T1000 (cell line): ENCODE measurements at regions not wholly inside any gene's neighbourhood (a gene's known extent, or its start where the extent isn't known, plus 50 kb on each side); places are given as distances from the start of the nearest gene placed in this dataset.

Experiments used
- DNase-seq: peaks from one replicate; lab custom pipeline; 2025; ENCODE audit warnings: mixed read lengths; lab: John Stamatoyannopoulos, UW

DNA sequence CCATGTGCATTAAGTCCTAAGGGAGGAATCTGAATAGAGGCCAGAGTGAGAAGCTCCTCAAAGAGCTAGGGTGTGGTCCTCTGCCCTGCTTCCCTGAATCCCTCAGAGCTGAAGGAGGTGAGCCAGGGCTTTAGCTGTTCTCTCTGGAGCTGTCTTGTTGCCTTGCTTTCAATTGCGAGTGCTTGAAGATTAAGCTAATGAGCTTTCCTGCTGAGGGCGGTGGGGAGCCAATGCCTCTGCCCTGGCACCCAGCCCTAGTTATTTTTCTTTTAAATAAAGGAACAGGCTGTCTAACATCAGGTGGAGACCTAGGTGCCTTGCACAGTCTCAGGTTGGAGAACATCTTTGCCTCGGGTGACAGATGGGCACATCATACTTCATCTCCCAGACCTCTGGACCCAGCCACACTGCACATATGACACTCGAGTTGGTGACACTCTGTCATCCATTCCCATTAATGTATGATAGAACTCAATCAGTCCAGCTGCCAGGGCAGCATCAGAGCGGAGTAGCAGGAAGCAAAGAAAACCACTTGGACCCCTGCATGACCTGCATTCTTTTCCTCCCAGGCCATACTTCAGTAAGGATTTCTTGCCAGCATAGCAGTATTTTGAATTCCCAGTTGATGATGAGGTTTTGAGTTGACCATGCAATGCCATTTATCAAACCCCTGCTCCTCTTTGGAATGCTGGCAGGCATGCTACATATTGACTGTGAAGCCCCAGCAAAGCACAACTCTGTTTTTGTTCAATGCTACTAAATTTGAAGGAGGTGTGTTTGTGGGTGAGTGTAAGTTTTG is 292.7 kb downstream of the RNF144A start:
- DNase-seq: no peak

DNA sequence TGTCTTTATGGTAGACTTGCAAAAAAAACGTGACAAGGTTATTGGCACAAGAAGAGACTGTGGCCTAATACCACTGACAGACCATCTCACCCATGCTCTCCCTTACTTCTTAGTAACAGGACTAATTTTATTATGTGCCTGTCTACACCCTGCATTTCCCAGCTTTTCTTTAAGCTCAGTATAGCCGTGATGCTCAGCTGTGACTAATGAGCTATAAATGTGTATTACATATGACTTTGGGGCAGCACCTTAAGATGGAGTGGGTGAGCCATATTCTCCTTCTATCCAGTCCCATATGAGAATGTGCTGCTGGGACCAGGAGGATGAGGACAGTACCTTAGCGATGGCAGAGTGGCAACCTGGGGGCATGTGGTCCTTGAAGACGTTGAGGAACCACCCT is 293.5 kb downstream of the RNF144A start:
- no peak for DNase-seq

DNA sequence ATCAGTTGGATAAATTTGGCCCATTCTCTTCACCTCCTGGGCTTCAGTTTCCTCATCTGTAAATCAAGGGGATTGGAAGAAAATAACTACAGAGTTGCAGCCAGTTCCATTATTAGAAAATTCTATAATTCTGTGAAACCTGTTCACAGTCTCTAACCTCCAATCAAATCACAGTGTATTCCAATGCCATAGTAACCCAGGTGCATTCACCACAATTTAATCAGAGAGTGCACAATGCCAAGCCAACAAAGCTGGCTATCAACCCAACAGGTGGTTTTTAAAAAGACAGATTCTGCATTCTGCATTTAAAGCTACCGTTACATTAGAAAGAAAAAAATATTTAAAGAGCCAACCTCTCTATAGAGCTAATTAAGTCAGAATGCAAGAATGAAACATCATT is 308.6 kb downstream of the RNF144A start:
- no peak for DNase-seq

DNA sequence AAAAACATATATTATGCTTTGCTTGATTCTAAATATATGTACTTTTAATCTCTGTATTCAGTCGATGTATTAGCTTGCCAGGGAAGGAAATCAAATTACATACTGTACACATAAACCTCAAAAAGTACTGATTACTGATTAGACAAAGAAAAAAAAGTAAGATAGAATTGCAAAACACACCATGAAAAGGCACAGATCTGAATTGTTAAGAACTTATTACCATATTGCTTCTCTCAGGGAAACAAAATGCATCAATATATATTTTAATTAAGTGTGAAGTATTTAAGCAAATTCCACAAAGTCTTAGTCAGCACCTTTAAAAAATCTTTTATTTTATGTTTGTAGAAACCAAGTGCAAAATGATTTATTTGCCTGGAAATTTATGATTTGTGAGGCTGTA is 309.3 kb downstream of the RNF144A start:
- DNase-seq: no peak

DNA sequence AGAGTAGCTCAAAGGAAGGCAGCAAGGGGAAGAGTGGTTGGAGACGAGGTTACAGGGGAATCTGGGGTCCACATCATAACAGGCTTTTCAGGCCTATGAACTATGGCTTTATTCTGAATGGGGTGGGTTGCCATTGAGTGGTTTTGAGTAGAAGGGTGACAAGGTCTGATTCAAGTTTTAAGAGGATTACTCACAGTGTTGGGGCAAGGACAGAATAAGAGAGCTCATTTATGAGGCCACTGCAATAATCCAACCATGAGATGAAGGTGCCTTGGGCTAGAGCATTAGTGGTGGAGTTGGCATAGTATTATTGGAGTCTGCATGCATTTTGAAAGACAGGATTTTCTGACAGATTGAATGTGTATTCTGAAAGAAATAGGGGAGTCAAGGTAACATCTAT is 315.9 kb downstream of the RNF144A start:
- DNase-seq: no peak

DNA sequence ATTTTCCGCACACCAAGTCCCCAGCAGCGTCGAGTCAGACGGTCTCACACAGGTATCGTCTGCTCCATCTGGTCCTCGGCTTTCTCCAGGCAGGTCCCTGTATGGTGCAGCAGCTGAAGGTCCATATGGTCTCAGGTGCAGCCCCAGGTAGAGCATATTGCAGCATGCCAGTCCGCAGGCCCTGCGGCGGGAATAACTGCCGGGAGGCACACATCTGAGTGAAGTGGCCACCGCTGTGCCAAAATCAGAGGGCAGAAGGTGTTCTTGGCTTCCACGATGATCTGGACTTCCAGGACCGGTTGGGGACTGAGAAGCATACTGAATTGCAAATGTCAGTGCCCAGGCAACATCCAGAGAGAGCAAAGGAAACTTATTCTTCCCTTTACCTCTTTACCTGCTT is 320.3 kb downstream of the RNF144A start:
- no peak for DNase-seq

DNA sequence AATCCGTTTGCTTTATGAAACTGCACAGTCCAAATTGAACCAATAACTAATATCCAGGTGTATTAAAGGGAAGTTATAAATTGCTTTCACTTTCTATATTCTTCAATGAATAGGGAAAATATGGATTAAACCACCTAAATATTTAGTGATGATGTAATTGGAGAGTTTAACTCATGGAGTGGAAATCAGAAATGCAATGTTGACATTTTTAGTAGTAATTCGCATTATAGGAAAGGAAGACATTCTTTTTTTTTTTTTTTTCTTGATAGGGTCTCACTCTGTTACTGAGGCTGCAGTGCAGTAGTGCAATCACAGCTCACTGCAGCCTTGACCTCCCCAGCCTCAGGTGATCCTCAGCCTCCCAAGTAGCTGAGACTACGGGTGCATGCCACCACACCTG is 321.9 kb downstream of the RNF144A start:
- DNase-seq: no peak

DNA sequence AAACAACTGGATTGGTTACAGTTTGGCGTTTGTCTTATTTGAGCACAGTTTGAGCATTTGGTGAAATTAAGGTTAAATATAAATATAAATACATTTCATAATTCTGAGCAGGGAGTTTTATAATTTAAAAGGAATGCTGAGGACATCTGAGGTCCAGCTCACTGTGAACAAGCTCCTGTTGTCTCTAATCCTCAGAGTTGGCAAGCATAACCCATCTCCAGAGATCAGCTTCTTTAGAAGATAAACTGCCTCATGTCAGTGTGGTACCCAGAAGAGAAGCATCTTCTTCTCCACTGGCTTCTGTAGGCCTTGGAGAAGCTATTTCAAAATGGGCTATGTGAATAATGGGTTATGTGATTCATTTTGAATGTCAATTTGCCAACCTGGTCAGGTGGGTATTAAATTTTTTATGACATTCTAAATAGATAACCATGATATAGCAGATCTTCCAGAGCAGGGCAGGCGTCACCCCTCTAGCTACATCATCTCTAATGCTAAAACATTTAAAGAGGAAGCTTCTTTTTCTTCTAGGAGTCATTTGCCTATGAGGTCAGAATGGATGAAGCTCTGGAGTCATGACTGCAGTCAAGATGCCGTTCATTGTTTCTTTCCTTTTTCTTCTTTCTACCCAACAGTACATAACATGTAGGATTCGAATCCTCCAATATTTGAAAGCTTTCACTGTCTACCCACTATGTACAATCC is 324.0 kb downstream of the RNF144A start:
- DNase-seq: no peak

DNA sequence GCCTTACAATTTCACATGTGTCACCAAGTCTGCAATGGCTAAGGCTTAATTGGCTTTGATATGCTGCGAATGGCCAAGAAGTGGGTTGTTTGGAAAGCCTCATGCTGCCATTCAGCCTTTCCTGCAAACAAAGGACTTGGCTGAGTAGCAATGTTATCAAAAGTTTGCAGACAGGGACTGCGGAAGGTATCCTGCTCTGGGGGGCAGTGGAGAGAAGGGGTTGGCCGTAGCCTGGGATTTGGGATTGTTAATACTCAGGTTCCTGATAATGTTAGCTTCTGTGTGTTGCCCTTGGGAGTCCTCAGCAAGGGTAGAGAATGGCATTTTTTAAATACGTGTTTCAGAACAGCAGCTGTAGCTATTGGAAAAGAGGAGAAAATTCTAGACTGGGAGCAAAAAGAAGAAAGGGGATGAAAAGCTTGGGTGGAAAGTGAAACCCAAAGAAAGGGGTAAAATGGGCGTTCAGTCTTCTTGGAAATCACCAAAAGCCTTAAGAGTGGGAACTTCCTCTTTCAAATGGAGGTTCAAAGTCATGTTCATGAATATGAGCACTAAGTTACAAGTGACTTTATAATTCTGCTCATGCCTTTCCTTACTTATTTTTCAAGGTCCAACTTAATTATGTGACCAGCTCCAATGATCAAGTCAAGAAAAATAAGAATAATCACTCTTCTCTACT is 325.1 kb downstream of the RNF144A start:
- DNase-seq: no peak

DNA sequence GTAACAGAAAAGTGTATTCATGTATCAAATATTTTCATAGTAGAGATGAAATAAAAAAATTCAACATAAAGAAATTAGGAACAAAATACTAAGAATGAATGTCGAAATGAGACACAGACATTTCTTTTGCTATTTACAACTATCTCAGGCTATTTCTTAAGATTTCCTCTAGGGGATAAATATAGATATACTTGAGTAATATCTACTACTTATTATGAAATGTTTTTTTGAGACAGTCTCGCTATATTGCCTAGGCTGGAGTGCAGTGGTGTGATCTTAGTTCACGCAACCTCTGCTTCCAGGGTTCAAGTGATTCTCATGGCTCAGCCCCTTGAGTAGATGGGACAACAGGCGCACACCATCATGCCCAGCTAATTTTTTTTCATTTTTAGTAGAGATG is 326.1 kb downstream of the RNF144A start:
- no peak for DNase-seq

DNA sequence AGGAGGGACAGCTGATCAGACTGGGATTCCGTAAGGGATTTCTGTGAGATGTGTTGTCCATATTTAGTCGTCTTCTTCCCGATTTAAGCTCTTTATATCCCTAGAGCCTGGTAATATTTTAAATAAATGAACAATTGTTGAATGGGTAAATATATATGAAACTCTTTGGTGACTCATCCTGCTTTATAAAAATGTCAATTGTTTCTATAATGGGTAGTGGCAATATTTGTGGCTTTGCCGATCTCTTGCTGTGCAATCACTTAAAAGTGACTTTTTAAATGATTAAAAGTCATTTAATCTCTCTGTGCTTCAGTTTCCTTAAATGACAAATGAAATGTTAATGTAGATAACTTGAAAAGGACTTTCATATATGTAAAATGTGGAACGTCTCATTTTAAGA is 339.2 kb downstream of the RNF144A start:
- no peak for DNase-seq

DNA sequence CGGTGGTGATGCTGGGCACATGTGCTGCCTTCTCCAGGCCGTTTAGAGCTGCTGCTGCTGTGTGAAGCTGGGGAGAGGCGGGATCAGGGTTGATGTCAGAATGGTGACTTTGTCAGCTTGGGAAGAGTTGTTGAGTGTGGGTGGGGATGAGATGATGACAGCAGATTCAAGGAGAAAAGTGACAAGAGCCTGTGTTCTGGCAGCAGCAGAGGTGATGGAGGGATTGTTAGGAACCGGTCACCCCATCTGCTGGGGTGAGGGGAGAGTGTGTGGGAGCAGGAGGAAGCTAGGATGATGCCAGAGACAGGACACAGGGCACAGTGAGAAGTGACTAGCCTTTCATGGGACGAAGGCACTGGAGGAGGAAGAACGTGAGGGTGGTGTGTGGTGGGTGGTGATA is 345.5 kb downstream of the RNF144A start:
- no peak for DNase-seq

DNA sequence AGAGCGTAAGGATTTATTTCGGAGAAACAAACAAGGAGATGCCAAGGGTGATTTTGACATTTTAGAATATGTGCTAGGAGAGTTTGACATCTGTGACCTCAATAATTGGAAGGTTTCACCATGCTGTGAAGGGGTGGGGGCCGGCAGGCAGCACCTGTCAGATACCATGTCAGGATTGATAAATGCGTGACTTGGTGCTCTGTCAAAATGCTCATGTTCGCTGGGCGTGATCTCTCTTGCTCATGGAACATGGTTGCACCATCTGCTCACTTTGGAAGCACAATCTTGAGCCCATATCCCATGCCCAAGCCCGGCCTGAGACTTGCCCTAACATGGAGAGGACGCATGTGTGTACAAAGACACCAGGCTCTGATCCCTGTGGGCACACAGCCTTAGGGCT is 347.6 kb downstream of the RNF144A start:
- no peak for DNase-seq

DNA sequence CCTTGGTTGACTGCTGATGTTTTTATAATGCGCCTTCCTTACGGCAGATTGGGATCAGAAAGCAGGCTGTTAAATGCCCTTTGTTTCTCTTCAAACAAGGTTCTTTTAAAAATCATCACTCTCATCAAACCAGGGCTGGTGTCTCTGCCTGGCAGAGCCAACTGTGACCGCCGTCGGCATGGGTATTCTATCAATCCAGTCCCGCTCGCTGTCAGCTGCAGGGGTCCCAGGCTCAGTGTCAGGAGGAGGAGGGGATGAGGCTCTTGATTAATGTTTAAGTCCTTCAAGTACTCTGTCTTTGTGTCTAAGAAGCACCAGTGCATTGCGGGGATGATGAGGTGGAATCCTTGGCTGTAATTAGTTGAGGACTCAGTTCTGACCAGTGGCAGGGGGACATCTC is 348.1 kb downstream of the RNF144A start:
- no peak for DNase-seq

DNA sequence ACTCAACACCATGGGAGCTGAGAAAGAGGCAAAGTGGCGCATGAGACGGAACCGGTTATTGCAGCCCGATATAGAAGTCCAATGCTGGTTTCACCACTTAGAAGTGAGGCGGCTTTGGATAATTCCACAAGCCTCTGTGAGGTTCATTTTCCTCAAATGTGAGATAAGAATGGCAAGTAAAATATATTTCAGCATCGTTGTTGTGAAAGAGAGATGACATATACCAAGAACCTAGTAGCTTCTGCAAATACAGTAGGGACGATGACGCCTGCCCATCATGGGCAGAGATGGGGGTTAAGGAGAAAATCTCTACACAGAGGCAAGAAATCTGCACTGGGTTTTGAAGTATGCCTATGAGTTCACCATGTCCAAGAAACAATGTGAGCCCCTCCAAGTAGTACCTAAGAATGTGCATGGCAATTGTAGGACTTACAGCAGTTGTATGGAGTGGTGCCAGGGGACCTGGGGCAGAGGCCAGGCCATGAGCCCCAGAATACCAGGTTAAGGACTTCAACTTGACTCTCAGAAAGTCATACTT is 352.0 kb downstream of the RNF144A start:
- no peak for DNase-seq

DNA sequence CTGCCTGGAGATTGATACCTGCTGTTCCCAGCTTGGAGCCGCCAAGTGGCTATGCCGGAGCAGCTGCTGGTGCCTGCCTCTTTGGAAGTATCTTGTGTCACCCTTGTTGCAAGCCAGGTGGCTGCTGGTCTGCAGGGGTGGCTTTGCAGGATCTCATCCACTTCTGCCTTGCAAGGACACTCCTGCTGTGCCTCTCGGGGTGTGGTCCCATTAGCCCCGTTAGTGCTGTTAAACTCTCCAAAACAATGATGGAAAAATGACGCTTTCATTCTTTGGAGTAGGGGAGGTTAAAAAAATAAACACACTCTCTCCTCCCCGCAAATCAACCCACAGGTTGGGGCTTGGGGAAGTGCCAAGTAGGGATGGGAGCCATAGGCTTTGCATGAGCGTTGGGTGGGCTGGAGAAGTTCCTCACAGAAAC is 352.8 kb downstream of the RNF144A start:
- no peak for DNase-seq

DNA sequence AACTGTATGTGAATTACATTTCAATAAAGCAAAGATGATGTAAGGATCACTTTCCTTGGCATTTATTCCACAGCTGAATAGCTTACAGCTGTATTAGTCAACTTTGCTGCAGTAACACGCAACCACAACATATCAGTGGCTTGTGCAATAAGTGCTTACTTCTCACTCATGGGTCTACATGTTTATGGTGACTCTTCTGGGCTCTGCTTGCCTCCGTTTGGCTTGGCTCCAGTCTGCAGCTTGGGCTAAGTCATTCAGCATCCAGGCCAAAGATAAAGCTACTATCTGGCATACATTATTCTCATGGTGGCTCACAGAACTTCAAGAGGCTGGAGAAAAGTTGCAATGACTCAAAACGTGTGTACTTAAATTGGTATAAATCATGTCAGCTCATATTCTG is 355.0 kb downstream of the RNF144A start:
- peak; percentile 29 for DNase-seq

DNA sequence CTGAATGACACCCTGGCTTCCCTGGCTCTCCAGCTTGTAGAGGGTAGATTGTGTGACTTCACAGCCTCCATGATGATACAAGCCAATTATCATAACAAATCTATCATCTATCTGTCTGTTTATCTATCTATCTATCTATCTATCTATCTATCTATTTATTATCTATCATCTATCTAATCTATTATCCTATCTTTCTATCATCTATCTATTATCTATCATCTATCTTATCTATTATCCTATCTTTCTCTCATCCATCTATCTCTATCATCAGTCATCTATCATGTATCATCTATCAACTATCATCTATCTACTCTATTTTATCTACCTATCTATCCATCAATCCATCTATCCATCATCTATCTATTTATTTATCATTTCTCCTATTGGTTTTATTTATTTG is 361.8 kb downstream of the RNF144A start:
- DNase-seq: no peak

DNA sequence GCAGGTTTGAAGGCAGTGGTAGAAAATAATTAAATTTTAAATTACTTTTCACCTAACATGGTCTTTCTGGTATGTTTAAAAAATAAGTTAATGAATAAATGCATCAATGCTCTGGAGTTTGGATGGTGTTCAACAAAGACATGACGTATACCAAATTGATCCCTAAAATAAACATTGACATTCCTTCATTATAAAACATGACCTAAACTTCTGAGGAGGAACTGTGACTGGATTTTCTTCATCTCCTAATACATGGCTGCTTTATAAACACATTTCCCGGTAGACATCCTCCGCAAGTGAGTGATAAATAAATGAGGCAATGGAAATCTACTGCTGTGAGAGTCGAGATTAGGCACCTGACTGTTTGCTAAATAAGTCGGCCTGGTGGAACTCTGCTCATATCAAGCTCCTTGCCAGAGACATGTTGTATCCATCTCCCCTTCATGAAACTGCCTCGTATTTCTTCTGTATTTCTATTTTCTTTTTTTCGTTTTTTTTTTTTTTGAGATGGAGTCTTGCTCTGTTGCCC is 362.3 kb downstream of the RNF144A start:
- DNase-seq: no peak

DNA sequence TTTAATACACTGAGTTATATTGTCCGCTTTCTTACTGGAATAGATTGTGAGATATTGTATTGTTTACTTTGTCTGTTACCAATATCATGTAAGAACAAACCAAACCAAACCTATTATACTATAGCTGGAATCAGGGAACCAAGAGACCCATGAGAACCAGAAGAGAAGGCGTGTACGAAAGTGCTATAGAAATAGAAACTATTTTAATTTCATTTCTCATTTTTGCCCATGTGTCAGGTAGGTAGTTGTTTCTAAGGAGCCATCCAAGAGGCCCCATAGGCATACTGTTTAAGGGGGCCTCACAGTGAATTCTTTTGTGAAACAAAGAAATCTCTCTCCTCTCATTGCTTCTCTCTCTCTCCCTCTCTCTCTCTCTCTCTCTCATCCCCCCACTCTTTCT is 363.6 kb downstream of the RNF144A start:
- DNase-seq: no peak

DNA sequence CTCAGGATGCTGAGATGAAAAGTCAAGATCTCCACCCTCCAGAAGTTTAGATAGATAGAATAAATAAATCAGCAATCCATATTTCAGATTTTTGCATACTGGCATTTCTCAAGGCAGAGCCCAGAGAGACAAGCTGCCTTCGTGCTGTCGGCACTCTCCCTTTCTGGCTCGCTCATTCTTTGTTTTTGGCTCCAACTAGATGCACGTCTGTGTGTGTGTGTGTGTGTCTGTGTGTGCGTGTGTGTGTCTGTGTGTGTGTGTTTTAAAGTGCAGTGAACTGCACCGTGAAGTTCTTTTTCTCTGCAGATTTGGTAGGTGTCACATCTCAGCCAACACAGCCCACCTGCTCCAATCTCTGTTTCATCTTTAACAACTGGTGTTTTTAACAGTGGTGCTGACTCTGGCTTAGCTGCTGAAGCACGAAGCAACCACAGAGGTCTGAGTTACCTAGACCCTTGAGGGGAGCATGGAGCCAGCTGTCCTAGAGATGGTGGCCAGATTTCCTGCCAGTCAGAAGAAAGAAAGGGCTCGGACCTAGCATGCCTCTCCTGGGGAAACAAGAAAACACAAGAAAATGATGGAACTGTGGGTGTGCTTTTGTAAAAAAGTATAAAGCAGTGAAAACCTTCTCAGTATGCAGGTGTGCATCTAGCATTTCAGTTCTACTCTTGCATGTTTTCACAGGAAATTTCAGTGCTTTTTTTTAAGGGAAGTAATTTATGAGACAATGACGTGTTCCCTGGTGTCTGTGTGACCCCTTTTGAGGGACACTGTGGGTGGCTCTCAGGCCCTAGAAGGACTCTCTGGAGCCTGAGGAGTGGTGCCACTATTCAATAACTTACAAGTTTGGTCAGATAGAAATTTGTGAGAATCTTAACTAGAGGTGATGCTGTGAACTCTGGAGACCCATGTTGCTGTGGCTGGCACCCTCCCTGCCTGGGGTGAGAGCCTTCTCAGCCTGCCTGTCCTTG is 364.3 kb downstream of the RNF144A start:
- no peak for DNase-seq
